ENCODE measurements at regions not wholly inside any gene's neighbourhood (a gene's known extent, or its start where the extent isn't known, plus 50 kb on each side); places are given as distances from the start of the nearest gene placed in this dataset.

DNA sequence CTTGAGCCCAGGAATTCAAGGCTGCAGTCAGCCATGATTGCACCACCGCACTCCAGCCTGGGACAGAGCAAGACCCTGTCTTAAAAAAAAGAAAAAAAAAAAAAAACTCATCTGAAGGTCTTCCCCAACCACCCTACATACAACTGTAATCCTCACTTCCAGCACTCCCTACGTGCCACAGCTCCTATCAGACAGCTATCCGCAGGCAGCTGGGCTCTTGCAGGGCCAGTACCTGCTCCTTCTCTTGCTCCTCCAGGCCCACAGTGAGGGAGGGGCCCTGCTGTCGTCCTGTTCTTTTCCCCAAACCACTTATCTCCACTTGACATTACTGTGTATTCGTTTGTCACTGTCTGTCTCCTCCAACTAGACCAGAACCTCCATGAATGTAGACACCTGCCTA, 156.1 kb upstream of the NECTIN1 start:
- DNase-seq (ENCODE audit: extremely low read depth, low read depth), result no peak
- H3K4me3 ChIP-seq (replicated peaks; ENCODE audit: low read depth, low read length), result no peak overlapping the region
- TF ChIP-seq, protein P1, sequence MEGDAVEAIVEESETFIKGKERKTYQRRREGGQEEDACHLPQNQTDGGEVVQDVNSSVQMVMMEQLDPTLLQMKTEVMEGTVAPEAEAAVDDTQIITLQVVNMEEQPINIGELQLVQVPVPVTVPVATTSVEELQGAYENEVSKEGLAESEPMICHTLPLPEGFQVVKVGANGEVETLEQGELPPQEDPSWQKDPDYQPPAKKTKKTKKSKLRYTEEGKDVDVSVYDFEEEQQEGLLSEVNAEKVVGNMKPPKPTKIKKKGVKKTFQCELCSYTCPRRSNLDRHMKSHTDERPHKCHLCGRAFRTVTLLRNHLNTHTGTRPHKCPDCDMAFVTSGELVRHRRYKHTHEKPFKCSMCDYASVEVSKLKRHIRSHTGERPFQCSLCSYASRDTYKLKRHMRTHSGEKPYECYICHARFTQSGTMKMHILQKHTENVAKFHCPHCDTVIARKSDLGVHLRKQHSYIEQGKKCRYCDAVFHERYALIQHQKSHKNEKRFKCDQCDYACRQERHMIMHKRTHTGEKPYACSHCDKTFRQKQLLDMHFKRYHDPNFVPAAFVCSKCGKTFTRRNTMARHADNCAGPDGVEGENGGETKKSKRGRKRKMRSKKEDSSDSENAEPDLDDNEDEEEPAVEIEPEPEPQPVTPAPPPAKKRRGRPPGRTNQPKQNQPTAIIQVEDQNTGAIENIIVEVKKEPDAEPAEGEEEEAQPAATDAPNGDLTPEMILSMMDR (IDR thresholded peaks at IDR 0.05; ENCODE audit: low read depth, low read length, missing control alignments), result no peak

GRCh38 chr11:119882316-119882715, 153.3 kb upstream of the NECTIN1 start:
- DNase-seq (ENCODE audit: extremely low read depth, low read depth), result no peak
- no peak overlapping the region for H3K4me3 ChIP-seq (replicated peaks; ENCODE audit: low read depth, low read length)
- TF ChIP-seq, protein P1 (IDR thresholded peaks at IDR 0.05; ENCODE audit: low read depth, low read length, missing control alignments), result no peak

- DNase-seq (ENCODE audit: extremely low read depth, low read depth), result no peak
- no peak overlapping the region for H3K4me3 ChIP-seq (replicated peaks; ENCODE audit: low read depth, low read length)
- TF ChIP-seq, protein P1 (IDR thresholded peaks at IDR 0.05; ENCODE audit: low read depth, low read length, missing control alignments), result no peak
Measured at GRCh38 chr11:119880873-119881272, 151.9 kb upstream of the NECTIN1 start.

GRCh38 chr11:119880143-119880542, 151.1 kb upstream of the NECTIN1 start:
- DNase-seq (ENCODE audit: extremely low read depth, low read depth), result no peak
- H3K4me3 ChIP-seq (replicated peaks; ENCODE audit: low read depth, low read length), result no peak overlapping the region
- TF ChIP-seq, protein P1 (IDR thresholded peaks at IDR 0.05; ENCODE audit: low read depth, low read length, missing control alignments), result no peak

GRCh38 chr11:119878990-119879389, 150.0 kb upstream of the NECTIN1 start:
- DNase-seq (ENCODE audit: extremely low read depth, low read depth), result no peak
- TF ChIP-seq, protein P1 (IDR thresholded peaks at IDR 0.05; ENCODE audit: low read depth, low read length, missing control alignments), result no peak
- H3K4me3 ChIP-seq (replicated peaks; ENCODE audit: low read depth, low read length), result no peak overlapping the region

DNA sequence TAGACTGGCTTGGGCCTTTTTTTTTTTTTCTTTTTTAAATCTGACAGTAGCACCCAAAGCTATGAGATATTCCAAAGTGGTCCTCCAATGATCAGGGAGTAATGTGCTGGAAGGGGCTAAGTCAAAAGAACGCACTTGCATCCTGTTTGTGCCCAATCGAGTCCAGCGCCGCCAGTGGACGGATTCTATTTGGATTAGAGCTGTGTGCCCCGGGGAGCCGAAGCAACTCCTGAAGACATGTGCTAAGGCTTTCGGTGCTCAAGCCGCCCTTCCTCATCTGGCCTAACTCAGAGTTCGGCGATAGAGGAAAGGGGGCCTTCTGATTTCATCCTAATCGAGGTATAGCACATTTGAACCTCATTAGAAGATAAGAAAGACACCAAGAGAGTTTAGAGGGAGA, 147.8 kb upstream of the NECTIN1 start:
- TF ChIP-seq, protein P1 (IDR thresholded peaks at IDR 0.05; ENCODE audit: low read depth, low read length, missing control alignments), result no peak
- no peak for DNase-seq (ENCODE audit: extremely low read depth, low read depth)

DNA sequence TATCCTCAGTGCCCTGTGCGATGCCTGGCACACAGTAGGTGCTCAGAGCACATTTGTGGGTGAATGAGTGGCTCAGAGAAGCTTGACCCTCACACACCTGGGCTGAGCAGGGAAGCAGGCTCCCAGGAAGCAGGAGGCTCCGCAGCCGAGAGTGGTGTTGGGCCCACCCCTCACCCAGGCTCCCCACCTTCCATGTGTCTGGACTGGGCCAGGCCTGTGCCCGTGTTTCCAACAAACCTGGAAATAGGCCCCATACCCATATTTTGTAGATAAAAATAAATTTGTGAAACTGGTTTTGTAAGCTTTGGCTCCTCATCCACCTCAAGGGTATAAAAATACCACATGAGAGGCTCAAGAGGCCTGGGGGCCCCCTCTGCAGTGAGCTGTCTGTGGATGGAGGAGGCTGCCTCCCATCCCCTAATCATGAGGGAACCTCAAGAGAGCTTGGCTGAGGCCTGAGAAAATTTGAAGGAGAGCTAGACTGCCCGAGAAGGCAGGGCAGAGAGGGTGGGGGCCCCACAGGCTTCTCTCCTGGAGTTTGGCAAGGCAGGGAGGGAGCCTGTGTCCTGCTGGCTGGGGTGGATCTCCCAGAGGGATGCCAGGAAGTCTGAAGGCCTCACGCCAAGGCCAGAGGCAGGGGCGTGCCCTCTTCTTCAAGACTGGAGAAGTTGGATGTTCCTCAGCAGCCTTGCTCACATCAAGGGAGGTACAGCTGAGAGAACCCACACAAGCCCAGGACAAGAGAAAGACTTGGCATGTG, 147.0 kb upstream of the NECTIN1 start:
- H3K4me3 ChIP-seq (replicated peaks; ENCODE audit: low read depth, low read length), result no peak overlapping the region
- TF ChIP-seq, protein P1 (IDR thresholded peaks at IDR 0.05; ENCODE audit: low read depth, low read length, missing control alignments), result no peak
- DNase-seq (ENCODE audit: extremely low read depth, low read depth), result no peak

More for the DNA sequence above, 147.8 kb upstream of the NECTIN1 start:
- no peak overlapping the region for H3K4me3 ChIP-seq (replicated peaks; ENCODE audit: low read depth, low read length)

All from HFF-Myc (cell line).